Mucosa of gallbladder (tissue), 1 donor: ENCODE measurements at regions not wholly inside any gene's neighbourhood (a gene's known extent, or its start where the extent isn't known, plus 50 kb on each side); places are given as distances from the start of the nearest gene placed in this dataset.

ENCODE experiments used
- DNase-seq: peaks from one replicate; pipeline ENCODE4 v3.0.0-alpha.2; 2020; ENCODE audit warnings: low spot score
- donor health status: DM: no; HTN: no; CAD: no.

DNA sequence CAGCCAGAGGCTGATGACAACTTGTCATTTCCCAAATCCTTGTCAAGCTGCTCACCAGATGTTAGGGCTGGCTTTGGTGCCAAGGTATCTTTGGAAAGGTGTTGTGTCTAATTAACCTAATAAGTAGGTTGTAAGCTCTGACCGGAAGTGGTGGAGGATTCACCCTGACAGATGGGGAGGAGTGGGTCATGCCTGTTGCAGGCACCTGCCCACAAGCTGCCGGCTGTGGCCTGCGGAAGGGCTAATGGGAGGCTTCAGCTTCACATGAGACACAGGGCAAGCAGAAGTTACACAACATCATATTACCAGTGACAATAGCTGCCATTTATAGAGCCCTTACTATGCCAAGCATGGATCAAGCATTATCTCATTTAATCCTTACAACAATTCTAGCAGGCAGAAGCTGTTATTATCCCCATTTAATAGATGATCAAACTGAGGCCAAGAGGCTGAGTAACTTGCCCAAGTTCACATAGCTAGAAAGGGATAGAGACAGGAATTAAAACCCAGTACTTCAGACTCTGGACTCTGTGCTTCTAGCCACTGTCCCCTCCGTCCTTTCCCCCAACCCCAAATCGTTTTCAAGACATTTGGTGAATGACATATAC lies 63.1 kb upstream of the DUSP5 start:
- DNase-seq: no peak

DNA sequence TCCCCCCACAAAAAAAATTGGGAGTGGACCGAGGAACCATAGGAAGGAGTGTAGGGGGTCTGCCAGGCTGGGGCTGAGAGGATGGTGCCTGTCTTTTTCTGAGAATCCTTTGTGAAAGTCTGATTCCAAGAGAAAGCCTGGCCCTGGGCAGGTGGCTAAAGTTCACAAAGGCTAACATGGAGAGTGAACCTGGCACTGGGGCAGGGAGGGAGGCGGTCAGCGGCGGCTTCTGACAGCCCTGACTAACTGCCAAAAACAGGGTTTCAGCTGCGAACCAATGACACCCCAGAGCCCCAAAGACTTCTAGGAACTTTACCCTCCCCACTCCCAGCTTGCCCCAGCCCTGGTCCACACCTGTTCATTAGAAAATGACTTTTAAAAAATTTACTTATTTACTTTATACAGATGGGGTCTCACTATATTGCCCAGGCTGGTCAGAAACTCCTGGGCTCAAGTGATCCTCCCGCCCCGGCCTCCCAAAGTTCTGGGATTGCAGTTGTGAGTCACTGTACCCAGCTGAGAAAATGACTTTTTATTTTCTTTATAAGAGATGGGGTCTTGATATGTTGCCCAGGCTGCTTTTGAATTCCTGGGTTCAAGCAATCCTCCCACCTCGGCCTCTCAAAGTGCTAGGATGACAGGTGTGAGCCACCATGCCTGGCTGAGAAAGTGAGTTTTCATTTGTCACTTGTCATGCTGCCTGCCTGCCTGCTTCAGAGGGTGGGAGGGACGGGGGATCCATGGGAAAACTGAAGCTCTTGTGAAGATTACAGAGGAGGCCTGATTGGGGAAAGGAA lies 61.0 kb upstream of the DUSP5 start:
- DNase-seq: no peak

DNA sequence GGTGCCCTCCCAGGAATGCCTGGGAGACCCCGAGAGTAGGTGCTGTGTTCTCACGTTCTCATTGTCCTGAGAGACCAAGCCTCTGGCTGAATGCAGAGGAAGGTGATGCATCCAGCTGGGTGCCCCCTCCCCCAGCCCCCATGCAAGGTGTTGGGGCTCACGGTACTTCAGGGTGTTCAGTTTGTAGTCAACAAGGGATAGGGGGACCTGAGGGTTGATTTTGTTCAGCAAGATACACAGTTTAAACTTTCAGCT lies 60.4 kb upstream of the DUSP5 start:
- DNase-seq: no peak

DNA sequence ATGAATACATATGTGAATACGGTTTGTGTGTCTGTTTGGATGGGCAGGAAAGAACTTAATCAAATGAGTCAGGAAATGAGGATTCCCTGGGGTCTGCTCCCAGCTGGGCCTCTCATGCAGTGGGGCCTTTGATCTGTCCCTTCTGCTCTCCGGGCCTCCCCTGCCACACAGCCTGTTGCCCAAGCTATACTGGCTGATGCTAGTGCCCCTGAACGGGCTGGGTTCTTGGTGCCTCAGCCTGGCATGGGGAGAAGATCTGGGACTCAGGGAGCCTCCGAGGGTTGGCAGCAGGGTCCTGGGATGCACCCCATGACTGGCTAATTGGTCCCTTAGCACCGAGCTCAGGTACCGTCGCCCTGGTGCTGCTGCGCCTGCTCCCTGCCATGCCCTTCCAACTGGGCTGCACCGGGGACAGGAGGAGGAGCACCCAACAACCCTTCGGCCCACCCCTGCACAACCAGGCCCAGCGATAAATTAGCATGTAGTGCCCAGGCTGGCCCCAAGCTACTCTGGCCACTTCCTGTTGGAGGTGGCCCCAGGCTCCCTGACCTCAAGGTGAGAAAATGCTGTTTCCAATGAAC lies 59.9 kb upstream of the DUSP5 start:
- DNase-seq: no peak

DNA sequence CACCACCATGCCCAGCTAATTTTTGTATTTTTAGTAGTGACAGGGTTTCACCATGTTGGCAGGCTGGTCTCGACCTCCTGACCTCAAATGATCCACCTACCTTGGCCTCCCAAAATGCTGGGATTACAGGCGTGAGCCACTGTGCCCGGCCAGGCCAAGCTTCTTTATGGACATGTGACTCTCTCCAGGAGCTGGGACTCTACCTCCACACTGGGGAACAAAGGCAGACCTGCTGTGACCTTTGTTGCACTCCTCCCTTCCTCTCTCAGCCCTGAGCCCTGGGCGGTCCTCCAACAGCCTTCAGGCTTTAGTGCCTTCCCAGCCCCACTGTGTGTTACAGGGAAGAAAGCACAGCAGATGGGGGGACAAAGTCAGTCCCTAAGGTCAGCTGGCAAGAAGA lies 55.0 kb upstream of the DUSP5 start:
- DNase-seq: no peak

DNA sequence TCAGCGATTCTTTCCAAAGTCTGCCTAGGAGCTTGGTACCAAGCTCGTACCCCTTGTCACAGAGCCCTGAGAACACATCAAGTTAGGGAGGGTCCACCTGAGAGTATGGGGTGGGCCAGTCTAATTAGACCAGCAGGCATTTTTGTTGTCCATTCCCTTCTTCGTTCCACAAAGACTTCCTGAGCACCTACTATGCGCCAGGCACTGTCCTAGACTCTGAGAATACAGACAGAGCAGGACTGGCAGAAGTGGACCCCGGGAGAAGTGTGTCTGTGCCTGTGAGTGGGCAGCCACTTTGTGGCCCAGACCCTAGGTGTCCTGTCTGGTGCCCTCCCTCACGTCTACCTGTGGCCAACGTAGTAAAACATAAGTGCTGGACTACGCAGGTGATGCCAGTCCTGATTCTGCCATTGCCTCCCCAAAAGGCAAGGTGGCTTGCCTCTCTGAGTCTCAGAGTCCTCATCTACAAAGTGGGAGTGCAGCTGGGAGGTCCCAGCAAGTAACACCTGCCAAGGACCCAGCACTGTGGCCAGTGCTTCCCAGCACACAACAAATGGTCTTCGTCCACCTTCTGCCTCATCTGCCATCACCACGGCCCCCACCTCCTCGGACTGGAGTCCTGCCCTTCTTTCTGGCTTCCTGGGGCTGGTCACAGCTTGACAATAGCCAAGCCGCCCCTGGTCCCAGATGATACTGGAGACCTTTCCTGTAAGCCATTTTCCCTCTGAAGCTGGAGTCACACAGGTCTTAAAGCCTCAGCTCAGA lies 54.3 kb upstream of the DUSP5 start:
- DNase-seq: no peak

DNA sequence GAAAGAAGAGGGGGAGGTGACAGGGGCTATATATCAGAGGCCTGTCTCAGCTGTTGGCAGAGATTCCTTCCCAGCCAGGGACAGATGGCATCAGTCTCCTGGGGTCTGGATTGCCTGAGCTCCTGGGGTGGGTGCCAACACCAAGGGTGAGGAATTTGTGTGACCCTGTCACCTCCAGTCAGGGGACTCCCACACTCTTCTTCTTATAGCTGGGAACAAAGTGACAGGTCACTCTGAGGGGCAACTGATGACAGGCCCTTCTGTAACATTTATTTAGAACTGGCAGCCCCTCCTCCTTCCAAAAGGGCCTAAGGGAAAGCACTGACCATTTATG lies 53.7 kb upstream of the DUSP5 start:
- no peak for DNase-seq

DNA sequence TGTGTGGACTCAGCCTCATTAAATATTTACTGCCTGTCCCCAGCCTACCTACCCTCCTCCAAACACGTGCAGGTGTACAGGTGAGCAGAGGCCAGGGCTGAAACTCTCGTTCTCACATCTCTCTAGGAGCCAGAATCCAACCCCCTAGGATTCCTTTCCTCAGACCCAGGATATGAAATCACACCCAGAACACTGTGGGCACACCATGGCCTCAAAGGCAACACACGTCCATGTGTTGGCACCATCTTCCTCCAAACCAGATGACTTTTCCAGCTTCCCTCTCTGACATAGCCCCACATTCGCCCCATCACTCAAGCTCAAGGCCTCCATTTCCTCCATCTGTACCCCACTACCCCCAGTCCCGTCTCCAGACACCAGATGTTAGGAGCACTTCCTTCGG lies 51.8 kb upstream of the DUSP5 start:
- DNase-seq: no peak

DNA sequence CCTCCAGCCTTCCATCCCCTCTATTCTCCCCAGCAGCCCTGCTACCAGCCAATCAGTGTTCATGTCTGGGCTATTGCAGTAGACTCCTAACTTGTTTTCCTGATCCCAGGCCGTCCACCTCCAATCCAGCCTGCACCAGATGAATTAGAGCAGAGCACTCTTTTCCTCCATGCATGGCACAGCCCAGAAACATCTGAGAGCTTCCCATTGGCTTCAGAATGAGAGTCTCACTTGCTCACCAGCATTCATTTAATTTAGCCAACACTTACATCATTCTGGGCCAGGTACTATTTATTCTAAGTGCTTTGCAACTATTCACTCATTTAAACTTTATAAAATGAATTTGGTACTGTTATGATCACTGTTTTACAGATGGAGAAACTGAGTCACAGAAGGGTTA lies 51.4 kb upstream of the DUSP5 start:
- DNase-seq: no peak

DNA sequence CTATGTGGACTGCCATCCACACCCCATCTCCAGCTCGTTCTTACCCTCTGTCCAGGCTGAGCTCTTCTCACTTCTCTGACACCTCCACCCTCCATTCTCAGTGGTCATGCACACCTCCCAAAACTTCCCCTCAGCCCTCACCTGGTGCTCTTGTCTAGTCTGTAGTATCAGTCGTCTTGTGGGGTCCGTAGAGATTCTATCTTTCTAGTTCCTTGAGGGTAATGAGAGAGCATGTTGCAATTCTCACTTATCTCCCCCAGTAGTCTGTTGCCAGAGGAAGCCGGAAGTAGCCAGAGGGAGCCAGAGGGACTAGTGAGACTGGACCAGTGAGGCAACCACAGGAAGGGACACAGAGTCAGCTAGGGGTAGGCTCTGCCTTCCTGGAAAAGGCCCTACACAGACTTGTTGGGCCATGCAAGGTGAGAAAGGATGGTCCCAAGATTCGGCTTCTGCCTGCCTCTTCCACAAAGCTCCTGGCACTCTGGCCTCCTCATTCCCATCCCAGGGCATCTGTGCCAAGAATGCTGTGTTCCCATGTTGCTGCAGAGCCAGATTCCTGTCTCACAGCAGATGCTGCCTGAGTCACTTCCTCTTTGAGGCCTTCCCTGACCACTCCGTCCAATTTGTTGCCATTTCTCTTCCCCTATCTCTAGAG lies 50.6 kb upstream of the DUSP5 start:
- no peak for DNase-seq

DNA sequence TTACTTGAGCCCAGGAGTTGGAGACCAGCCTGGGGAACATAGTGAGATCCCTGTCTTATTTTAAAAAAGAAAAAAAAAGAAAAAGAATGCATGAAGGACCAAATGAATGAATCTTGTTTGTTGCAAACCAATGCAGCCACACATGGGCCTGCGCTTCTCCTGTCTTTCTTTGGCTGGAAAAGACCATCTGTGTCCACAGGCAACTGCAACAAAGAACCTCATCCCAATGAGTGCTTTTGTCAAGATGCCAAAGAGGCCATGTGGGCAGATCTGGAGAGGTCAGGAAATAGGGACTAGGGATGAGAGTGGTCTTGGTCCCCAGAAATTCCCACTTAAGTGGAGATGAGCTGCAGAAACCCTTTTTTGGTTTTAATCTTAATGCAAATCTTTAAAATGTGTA lies 49.8 kb upstream of the DUSP5 start:
- DNase-seq: no peak
